ENCODE measurements at regions not wholly inside any gene's neighbourhood (a gene's known extent, or its start where the extent isn't known, plus 50 kb on each side); places are given as distances from the start of the nearest gene placed in this dataset.

- TF ChIP-seq ARNTL (CRISPR knock-in tag; IDR thresholded peaks at IDR 0.05; ENCODE audit: borderline replicate concordance, low read depth) (no peak), POU6F1 (CRISPR knock-in tag; IDR thresholded peaks at IDR 0.05; ENCODE audit: borderline replicate concordance, low read depth) (no peak), RARB (CRISPR knock-in tag; IDR thresholded peaks at IDR 0.05) (no peak), PATZ1 (CRISPR knock-in tag; IDR thresholded peaks at IDR 0.05; ENCODE audit: borderline replicate concordance) (no peak), CSRNP3 (CRISPR knock-in tag; IDR thresholded peaks at IDR 0.05) (no peak), TOX (CRISPR knock-in tag; IDR thresholded peaks at IDR 0.05; ENCODE audit: borderline replicate concordance) (no peak), TSHZ2 (CRISPR knock-in tag; IDR thresholded peaks at IDR 0.05) (no peak), GLIS3 (CRISPR knock-in tag; IDR thresholded peaks at IDR 0.05) (no peak), BACH2 (CRISPR knock-in tag; IDR thresholded peaks at IDR 0.05; ENCODE audit: borderline replicate concordance) (no peak)
Observed at GRCh38 chr5:106412606-106413005, 1258.1 kb downstream of the EFNA5 start.
